IPS-NIHi7 (cell line): ENCODE measurements at regions not wholly inside any gene's neighbourhood (a gene's known extent, or its start where the extent isn't known, plus 50 kb on each side); places are given as distances from the start of the nearest gene placed in this dataset.

ENCODE experiments used
- DNase-seq: peaks from one replicate; pipeline ENCODE4 v3.0.0; 2012; ENCODE audit warnings: mixed read lengths; ENCODE audit errors: extremely low spot score

GRCh38 chr20:48571949-48572847, 255.6 kb downstream of the PREX1 start:
- DNase-seq: no peak

GRCh38 chr20:48569679-48570078, 258.1 kb downstream of the PREX1 start:
- no peak for DNase-seq

GRCh38 chr20:48568520-48568919, 259.3 kb downstream of the PREX1 start:
- DNase-seq: no peak

- no peak for DNase-seq
Measured at GRCh38 chr20:48567145-48567544, 260.7 kb downstream of the PREX1 start.

- DNase-seq: no peak
Measured at GRCh38 chr20:48564982-48565539, 262.7 kb downstream of the PREX1 start.

- no peak for DNase-seq
Measured at GRCh38 chr20:48563191-48563870, 264.5 kb downstream of the PREX1 start.

GRCh38 chr20:48562586-48563116, 265.1 kb downstream of the PREX1 start:
- no peak for DNase-seq

- DNase-seq: no peak
Measured at GRCh38 chr20:48558906-48559305, 268.9 kb downstream of the PREX1 start.

- no peak for DNase-seq
Measured at GRCh38 chr20:48557380-48557779, 270.4 kb downstream of the PREX1 start.

- peak; percentile 34 for DNase-seq
Measured at GRCh38 chr20:48556956-48557355, 270.8 kb downstream of the PREX1 start.

- no peak for DNase-seq
Measured at GRCh38 chr20:48552550-48552949, 275.2 kb downstream of the PREX1 start.

- DNase-seq: no peak
Measured at GRCh38 chr20:48550814-48551213, 277.0 kb downstream of the PREX1 start.

- DNase-seq: no peak
Measured at GRCh38 chr20:48547664-48548063, 280.1 kb downstream of the PREX1 start.

- peak; percentile 26 for DNase-seq
Measured at GRCh38 chr20:48544402-48545339, 283.1 kb downstream of the PREX1 start.

- DNase-seq: no peak
Measured at GRCh38 chr20:48541581-48542071, 286.2 kb downstream of the PREX1 start.

GRCh38 chr20:48538856-48539255, 288.9 kb downstream of the PREX1 start:
- peak; percentile 36 for DNase-seq

GRCh38 chr20:48538058-48538825, 289.6 kb downstream of the PREX1 start:
- peak; percentile 49 for DNase-seq

GRCh38 chr20:48536206-48536605, 291.6 kb downstream of the PREX1 start:
- no peak for DNase-seq

- no peak for DNase-seq
Measured at GRCh38 chr20:48535556-48535955, 292.2 kb downstream of the PREX1 start.

GRCh38 chr20:48532028-48532427, 295.8 kb downstream of the PREX1 start:
- DNase-seq: no peak
